BJ (cell line): ENCODE measurements at regions not wholly inside any gene's neighbourhood (a gene's known extent, or its start where the extent isn't known, plus 50 kb on each side); places are given as distances from the start of the nearest gene placed in this dataset.

Experiments used
- CTCF ChIA-PET: fragments of 350-600 bp; formaldehyde crosslinking; extraction: SDS; loops from one replicate; lab custom pipeline; 2021; ENCODE audit warnings: antibody characterized with exemption, inconsistent platforms; lab: Yijun Ruan, JAX
- POLR2A ChIA-PET: fragments of 300-600 bp; sonication (Branson Sonifier 250); formaldehyde crosslinking; extraction: SDS; loops from one replicate; lab custom pipeline; 2021; ENCODE audit warnings: antibody characterized with exemption; lab: Charles Lee
- DNase-seq: peaks from one replicate; pipeline ENCODE4 v3.0.0-alpha.2; 2011; ENCODE audit warnings: low read depth
- H3K27me3 ChIP-seq: 2 replicates; pipeline ENCODE4 v1.6.0; 2011; ENCODE audit warnings: low read length; ENCODE audit not compliant: control insufficient read depth, insufficient read depth
- H3K36me3 ChIP-seq: 2 replicates; pipeline ENCODE4 v1.5.1; 2011; ENCODE audit warnings: low read length; ENCODE audit not compliant: control insufficient read depth, insufficient read depth
- H3K4me3 ChIP-seq: 2 replicates; pipeline ENCODE4 v1.5.1; 2011; ENCODE audit warnings: low read depth, mild to moderate bottlenecking, control low read depth, low read length
- CTCF ChIP-seq: IDR thresholded peaks from 2 replicates; pipeline ENCODE4 v1.5.1; 2011; ENCODE audit warnings: low read depth, mild to moderate bottlenecking, control low read depth, inconsistent platforms, low read length, moderate library complexity; ENCODE audit not compliant: insufficient read depth

- ChIA-PET POLR2A (no interaction called here), CTCF (no interaction called here)
- Histone ChIP-seq H3K36me3 (no peaks in the 10 kb centered on the region), H3K27me3 (no peaks in the 10 kb centered on the region), H3K4me3 (no peak overlapping the region)
- no peak for DNase-seq
- TF ChIP-seq CTCF: no peak
Observed at GRCh38 chr11:22082178-22082577, 110.7 kb upstream of the ANO5 start.

DNA sequence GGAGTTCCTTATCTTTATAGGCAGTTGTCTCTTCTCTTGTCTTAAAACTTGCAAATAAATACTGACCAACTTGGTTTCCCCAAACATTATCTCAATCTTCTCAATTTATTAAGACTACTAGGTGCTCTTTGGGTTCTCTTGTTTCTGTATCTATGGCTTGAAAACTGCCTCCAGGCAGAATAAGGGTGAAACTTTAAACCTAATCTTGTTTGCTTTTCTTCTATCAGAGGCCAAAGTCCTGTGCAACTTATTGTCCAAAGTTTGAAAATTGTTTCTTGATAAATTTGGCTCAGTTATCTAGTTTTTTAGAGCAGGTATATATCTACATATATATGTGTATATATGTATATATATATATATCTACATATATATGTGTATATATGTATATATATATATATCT lies 110.1 kb upstream of the ANO5 start:
- DNase-seq: no peak
- no peak overlapping the region for H3K4me3 ChIP-seq
- no peaks in the 10 kb centered on the region for H3K36me3 ChIP-seq
- CTCF ChIA-PET: no interaction called here
- no peak for TF ChIP-seq CTCF
- POLR2A ChIA-PET: no interaction called here
- no peaks in the 10 kb centered on the region for H3K27me3 ChIP-seq

DNA sequence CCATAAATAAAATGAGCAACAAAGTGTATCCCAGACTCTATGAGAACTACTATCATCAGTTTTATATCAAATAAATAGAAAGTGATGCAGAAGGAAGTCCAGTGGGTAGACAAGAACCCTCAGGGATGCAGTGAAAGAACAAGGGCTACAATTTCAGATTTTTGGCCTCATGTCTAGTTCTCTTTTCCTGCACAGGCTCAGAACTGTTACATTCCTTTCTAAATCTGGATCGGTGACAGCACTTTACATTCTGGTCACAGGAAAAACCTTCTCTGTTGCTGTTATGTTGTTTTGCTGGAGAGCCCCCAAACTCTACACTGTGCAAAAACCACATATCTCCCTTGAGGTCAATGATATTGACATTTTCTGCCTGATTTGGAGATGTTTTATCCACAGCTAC lies 108.8 kb upstream of the ANO5 start:
- no peak for TF ChIP-seq CTCF
- H3K27me3 ChIP-seq: no peaks in the 10 kb centered on the region
- CTCF ChIA-PET: no interaction called here
- H3K36me3 ChIP-seq: no peaks in the 10 kb centered on the region
- POLR2A ChIA-PET: no interaction called here
- no peak overlapping the region for H3K4me3 ChIP-seq
- no peak for DNase-seq

- Histone ChIP-seq H3K27me3 (no peaks in the 10 kb centered on the region), H3K4me3 (no peak overlapping the region), H3K36me3 (no peaks in the 10 kb centered on the region)
- ChIA-PET POLR2A (no interaction called here), CTCF (no interaction called here)
- TF ChIP-seq CTCF: no peak
- no peak for DNase-seq
Observed at GRCh38 chr11:22084564-22084963, 108.3 kb upstream of the ANO5 start.

DNA sequence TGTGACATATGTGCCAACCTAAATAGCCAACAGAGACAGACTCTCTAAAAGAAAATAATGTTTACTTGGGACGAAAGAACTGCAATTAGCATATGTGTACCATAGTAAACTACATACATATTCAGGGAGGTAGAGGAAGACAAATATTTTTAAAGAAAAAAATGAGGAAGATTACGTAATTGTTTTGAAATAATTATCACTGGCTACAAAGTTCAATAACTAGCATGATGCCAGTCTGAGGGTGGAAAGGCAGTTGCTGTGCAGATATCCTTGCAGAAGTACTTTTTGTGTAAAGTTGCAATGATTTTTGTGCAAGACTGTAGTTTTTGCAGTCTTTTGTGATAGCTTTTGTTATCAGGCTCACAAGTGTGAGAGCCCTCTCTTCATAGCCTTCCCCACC lies 103.3 kb upstream of the ANO5 start:
- ChIA-PET POLR2A (no interaction called here), CTCF (no interaction called here)
- Histone ChIP-seq H3K27me3 (no peaks in the 10 kb centered on the region), H3K36me3 (no peaks in the 10 kb centered on the region), H3K4me3 (no peak overlapping the region)
- no peak for DNase-seq
- TF ChIP-seq CTCF: no peak

- no peaks in the 10 kb centered on the region for H3K36me3 ChIP-seq
- H3K27me3 ChIP-seq: no peaks in the 10 kb centered on the region
- POLR2A ChIA-PET: no interaction called here
- no peak for DNase-seq
- no peak for TF ChIP-seq CTCF
- CTCF ChIA-PET: no interaction called here
- H3K4me3 ChIP-seq: no peak overlapping the region
Observed at GRCh38 chr11:22106566-22106965, 86.3 kb upstream of the ANO5 start.
